ENCODE measurements at regions not wholly inside any gene's neighbourhood (a gene's known extent, or its start where the extent isn't known, plus 50 kb on each side); places are given as distances from the start of the nearest gene placed in this dataset.

DNA sequence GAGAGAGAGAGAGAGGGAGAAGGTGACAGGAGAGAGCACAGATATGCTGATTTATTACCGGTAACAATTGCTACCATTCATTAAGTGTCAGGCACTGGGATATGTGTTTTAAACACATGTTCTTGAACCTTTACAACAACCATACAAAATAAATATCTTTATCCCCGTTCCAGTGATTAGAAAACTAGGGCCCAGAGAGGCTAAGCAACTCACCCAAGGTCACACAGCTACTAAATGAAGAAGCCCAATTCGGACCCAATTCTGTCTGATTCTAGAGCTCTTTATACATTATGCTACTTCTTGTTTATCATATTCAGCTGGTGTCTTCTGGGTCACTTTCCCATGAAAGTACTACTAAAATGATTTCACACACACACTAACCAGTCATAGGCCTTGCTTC lies 154.0 kb upstream of the RAG2 start:
- Histone ChIP-seq H3K9ac (ENCODE audit: extremely low read depth, insufficient read length, low read length) (no peak overlapping the region), H3K4me1 (ENCODE audit: insufficient read depth, low read length) (no peaks in the 10 kb centered on the region; the same call in 1 of the 2 replicates), H3K18ac (ENCODE audit: insufficient read length, low read depth, low read length) (no peak overlapping the region), H2BK5ac (ENCODE audit: insufficient read length, low read length) (no peak overlapping the region), H2BK20ac (ENCODE audit: low read depth, low read length, poor library complexity, severe bottlenecking) (no peak overlapping the region), H4K91ac (ENCODE audit: insufficient read length, low read depth, low read length) (no peak overlapping the region), H3T11ph (ENCODE audit: low read length) (no peak overlapping the region), H3K4ac (ENCODE audit: low read depth, low read length) (no peak overlapping the region), H2BK15ac (ENCODE audit: low read depth, low read length) (no peak overlapping the region), H2BK12ac (ENCODE audit: insufficient read length, low read depth, low read length) (no peak overlapping the region), H3K4me2 (ENCODE audit: insufficient read depth, insufficient read length, low read length) (no peak overlapping the region), H3K27ac (ENCODE audit: insufficient read length, low read depth, low read length) (no peak overlapping the region), H4K8ac (replicated peaks; ENCODE audit: insufficient read length, low read depth, low read length) (no peak overlapping the region), H2AFZ (ENCODE audit: low read length) (no peak overlapping the region), H3K23me2 (ENCODE audit: insufficient read length, low read depth, low read length, poor library complexity, severe bottlenecking) (no peaks in the 10 kb centered on the region), H3K56ac (ENCODE audit: insufficient read length, low read depth, low read length) (no peak overlapping the region), H3K27me3 (ENCODE audit: insufficient read depth, low read length) (no peaks in the 10 kb centered on the region), H3K79me2 (ENCODE audit: insufficient read depth, low read length) (no peaks in the 10 kb centered on the region), H3K9me3 (ENCODE audit: control insufficient read depth, low read depth, low read length) (no peaks in the 10 kb centered on the region), H3K14ac (ENCODE audit: insufficient read depth, low read length) (no peak overlapping the region), H4K5ac (ENCODE audit: insufficient read length, low read depth, low read length) (no peak overlapping the region), H4K20me1 (ENCODE audit: control insufficient read depth, insufficient read depth, insufficient read length) (no peaks in the 10 kb centered on the region), H2AK5ac (ENCODE audit: insufficient read length, low read length) (no peak overlapping the region), H2BK120ac (ENCODE audit: low read depth, low read length, poor library complexity, severe bottlenecking) (no peak overlapping the region), H3K79me1 (ENCODE audit: insufficient read depth, low read depth, low read length, poor library complexity, severe bottlenecking) (no peaks in the 10 kb centered on the region), H3K23ac (ENCODE audit: insufficient read length, low read depth, low read length) (no peak overlapping the region)
- no peak for DNase-seq
- Mint-ChIP-seq H3K9me3 (no peaks in the 10 kb centered on the region), H3K4me3 (no peak overlapping the region), H3K36me3 (ENCODE audit: insufficient read depth in 1 of 3, low read depth in 3 of 3) (no peaks in the 10 kb centered on the region), H3K27me3 (ENCODE audit: low read depth) (peaks cover 6% of the 10 kb centered on the region; the same call in 1 of the 2 replicates), H3K27ac (no peak overlapping the region), H3K4me1 (peaks cover 10% of the 10 kb centered on the region in 2 experiments)
- no CpG with 5 or more reads among the region's 3 CpGs for WGBS (ENCODE audit: extremely low coverage, insufficient read length, low lambda C conversion rate)
- TF ChIP-seq, protein P1, sequence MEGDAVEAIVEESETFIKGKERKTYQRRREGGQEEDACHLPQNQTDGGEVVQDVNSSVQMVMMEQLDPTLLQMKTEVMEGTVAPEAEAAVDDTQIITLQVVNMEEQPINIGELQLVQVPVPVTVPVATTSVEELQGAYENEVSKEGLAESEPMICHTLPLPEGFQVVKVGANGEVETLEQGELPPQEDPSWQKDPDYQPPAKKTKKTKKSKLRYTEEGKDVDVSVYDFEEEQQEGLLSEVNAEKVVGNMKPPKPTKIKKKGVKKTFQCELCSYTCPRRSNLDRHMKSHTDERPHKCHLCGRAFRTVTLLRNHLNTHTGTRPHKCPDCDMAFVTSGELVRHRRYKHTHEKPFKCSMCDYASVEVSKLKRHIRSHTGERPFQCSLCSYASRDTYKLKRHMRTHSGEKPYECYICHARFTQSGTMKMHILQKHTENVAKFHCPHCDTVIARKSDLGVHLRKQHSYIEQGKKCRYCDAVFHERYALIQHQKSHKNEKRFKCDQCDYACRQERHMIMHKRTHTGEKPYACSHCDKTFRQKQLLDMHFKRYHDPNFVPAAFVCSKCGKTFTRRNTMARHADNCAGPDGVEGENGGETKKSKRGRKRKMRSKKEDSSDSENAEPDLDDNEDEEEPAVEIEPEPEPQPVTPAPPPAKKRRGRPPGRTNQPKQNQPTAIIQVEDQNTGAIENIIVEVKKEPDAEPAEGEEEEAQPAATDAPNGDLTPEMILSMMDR (conservative IDR thresholded peaks at IDR 0.05): no peak
